HL-60 (cell line): ENCODE measurements at regions not wholly inside any gene's neighbourhood (a gene's known extent, or its start where the extent isn't known, plus 50 kb on each side); places are given as distances from the start of the nearest gene placed in this dataset.
"Not testable (repeated sequence)": the region's sequence is repeated elsewhere in the genome, so short reads cannot be mapped to it uniquely, and the experiment has no call there.

ENCODE experiments used
- DNase-seq, 2 experiments: peaks; one replicate each; pipeline ENCODE4 v3.0.0-alpha.2; 2010 to 2020; ENCODE audit warnings: low read depth in 1 of 2, low spot score in 1 of 2
- H3K27ac ChIP-seq: fragments of 250-450 bp; sonication (Bioruptor Pico); replicated peaks from 2 replicates; pipeline ENCODE4 v1.5.1; 2020; ENCODE audit warnings: mild to moderate bottlenecking, moderate library complexity
- H3K27me3 ChIP-seq: fragments of 250-450 bp; sonication (Bioruptor Pico); 2 replicates; pipeline ENCODE4 v1.5.1; 2021; ENCODE audit warnings: mild to moderate bottlenecking, moderate library complexity; ENCODE audit not compliant: insufficient read depth, poor library complexity, severe bottlenecking
- H3K4me3 ChIP-seq: replicated peaks from 2 replicates; pipeline ENCODE4 v1.5.1; 2011; ENCODE audit warnings: mild to moderate bottlenecking, control low read depth, low read length; ENCODE audit not compliant: insufficient read depth
- GABPA ChIP-seq: IDR thresholded peaks from 2 replicates; pipeline ENCODE4 v1.6.1; 2012; ENCODE audit warnings: low read depth
- REST ChIP-seq: IDR thresholded peaks from 2 replicates; pipeline ENCODE4 v1.6.1; 2012; ENCODE audit warnings: low read depth; ENCODE audit not compliant: insufficient replicate concordance
- SPI1 ChIP-seq: IDR thresholded peaks from 2 replicates; pipeline ENCODE4 v1.6.1; 2012; ENCODE audit warnings: low read depth, mild to moderate bottlenecking, borderline replicate concordance

GRCh38 chr14:48275301-48275700, 599.9 kb upstream of the MDGA2 start:
- TF ChIP-seq SPI1, result no peak
- TF ChIP-seq GABPA, result no peak
- DNase-seq, result no peak

GRCh38 chr14:48274826-48275225, 599.4 kb upstream of the MDGA2 start:
- TF ChIP-seq GABPA, result no peak
- Histone ChIP-seq H3K4me3 (no peak overlapping the region), H3K27me3 (no peaks in the 10 kb centered on the region), H3K27ac (no peak overlapping the region)
- no peak for DNase-seq

More at GRCh38 chr14:48275301-48275700, 599.9 kb upstream of the MDGA2 start:
- Histone ChIP-seq H3K27me3 (no peaks in the 10 kb centered on the region), H3K27ac (no peak overlapping the region), H3K4me3 (no peak overlapping the region)

- H3K4me3 ChIP-seq, H3K27ac ChIP-seq, H3K27me3 ChIP-seq, DNase-seq: not testable (repeated sequence)
Measured at GRCh38 chr14:48267926-48268325, 592.5 kb upstream of the MDGA2 start.

- not testable (repeated sequence) for DNase-seq, H3K27me3 ChIP-seq, H3K4me3 ChIP-seq, H3K27ac ChIP-seq
Measured at GRCh38 chr14:48266201-48266600, 590.8 kb upstream of the MDGA2 start.

GRCh38 chr14:48261436-48261835, 586.0 kb upstream of the MDGA2 start:
- no peak overlapping the region for H3K4me3 ChIP-seq
- TF ChIP-seq REST, result no peak
- no peak overlapping the region for H3K27ac ChIP-seq
- DNase-seq, result no peak
- no peaks in the 10 kb centered on the region for H3K27me3 ChIP-seq

GRCh38 chr14:48260394-48261295, 585.2 kb upstream of the MDGA2 start:
- not testable (repeated sequence) for DNase-seq, H3K4me3 ChIP-seq, H3K27ac ChIP-seq

GRCh38 chr14:48259876-48260275, 584.5 kb upstream of the MDGA2 start:
- DNase-seq, H3K4me3 ChIP-seq, H3K27ac ChIP-seq, H3K27me3 ChIP-seq: not testable (repeated sequence)

More at GRCh38 chr14:48260394-48261295, 585.2 kb upstream of the MDGA2 start:
- H3K27me3 ChIP-seq, result not testable (repeated sequence)

- DNase-seq, H3K27me3 ChIP-seq, H3K4me3 ChIP-seq, H3K27ac ChIP-seq: not testable (repeated sequence)
Measured at GRCh38 chr14:48259232-48259631, 583.8 kb upstream of the MDGA2 start.

- H3K27ac ChIP-seq, DNase-seq, H3K4me3 ChIP-seq, H3K27me3 ChIP-seq: not testable (repeated sequence)
Measured at GRCh38 chr14:48258703-48259102, 583.3 kb upstream of the MDGA2 start.
